CD4-positive, alpha-beta memory T cell (primary cell): ENCODE measurements at regions not wholly inside any gene's neighbourhood (a gene's known extent, or its start where the extent isn't known, plus 50 kb on each side); places are given as distances from the start of the nearest gene placed in this dataset.
A peak's percentile ranks its signal among the peaks of the same experiment; 100 is the strongest.

Experiments
- CTCF ChIA-PET: fragments of 350-600 bp; sonication (Branson Sonifier 250); formaldehyde crosslinking; loops from one replicate; lab custom pipeline; 2021; ENCODE audit warnings: inconsistent platforms; ENCODE audit not compliant: partially characterized antibody; lab: Charles Lee
- POLR2A ChIA-PET: fragments of 350-600 bp; sonication (Branson Sonifier 250); formaldehyde crosslinking; loops from one replicate; lab custom pipeline; 2021; ENCODE audit not compliant: partially characterized antibody; lab: Charles Lee
- DNase-seq, 5 donors: peaks; one replicate each; pipeline versions ENCODE4 v3.0.0 to v3.0.0-alpha.2; 2020 to 2022; ENCODE audit warnings: mixed read lengths in 1 of 5
- H3K27ac ChIP-seq: one replicate; pipeline ENCODE4 v1.7.0; 2013; ENCODE audit warnings: low read depth, low read length
- H3K27me3 ChIP-seq: 2 replicates; pipeline ENCODE4 v1.7.0; 2013; ENCODE audit warnings: mild to moderate bottlenecking, low read length, moderate library complexity; ENCODE audit not compliant: insufficient read depth
- H3K36me3 ChIP-seq: 2 replicates; pipeline ENCODE4 v1.7.0; 2013; ENCODE audit warnings: mild to moderate bottlenecking, low read length, moderate library complexity; ENCODE audit not compliant: insufficient read depth
- H3K4me1 ChIP-seq: 2 replicates; pipeline ENCODE4 v1.7.0; 2013; ENCODE audit warnings: mild to moderate bottlenecking, low read length, moderate library complexity; ENCODE audit not compliant: insufficient read depth
- H3K4me3 ChIP-seq, 2 donors: one replicate each; pipeline ENCODE4 v1.7.0; 2013; ENCODE audit warnings: low read length in 2 of 2, mild to moderate bottlenecking in 1 of 2
- H3K9me3 ChIP-seq, 2 donors: one replicate each; pipeline ENCODE4 v1.7.0; 2013; ENCODE audit warnings: low read length in 2 of 2, control low read depth in 1 of 2; ENCODE audit not compliant: control insufficient read depth in 1 of 2
- H3K27ac Mint-ChIP-seq, 7 donors: one replicate each; pipeline ENCODE4 v1.8.0; 2020 to 2021; ENCODE audit warnings: mixed read lengths in 7 of 7, mild to moderate bottlenecking in 6 of 7, inconsistent platforms in 3 of 7, moderate library complexity in 3 of 7
- H3K27me3 Mint-ChIP-seq, 2 donors: one replicate each; pipeline ENCODE4 v1.8.0; 2020 to 2021; ENCODE audit warnings: mixed read lengths in 2 of 2
- H3K36me3 Mint-ChIP-seq, 2 donors: one replicate each; pipeline ENCODE4 v1.8.0; 2020 to 2021; ENCODE audit warnings: mixed read lengths in 2 of 2, inconsistent platforms in 1 of 2, mild to moderate bottlenecking in 1 of 2
- H3K4me1 Mint-ChIP-seq, 4 donors: one replicate each; pipeline ENCODE4 v1.8.0; 2020 to 2021; ENCODE audit warnings: mixed read lengths in 4 of 4, mild to moderate bottlenecking in 1 of 4
- H3K4me3 Mint-ChIP-seq, 8 donors: one replicate each; pipeline ENCODE4 v1.8.0; 2020 to 2021; ENCODE audit warnings: mixed read lengths in 8 of 8, mild to moderate bottlenecking in 7 of 8, moderate library complexity in 6 of 8, inconsistent platforms in 3 of 8
- H3K9me3 Mint-ChIP-seq, 8 donors: one replicate each; pipeline ENCODE4 v1.8.0; 2020 to 2021; ENCODE audit warnings: mixed read lengths in 8 of 8, mild to moderate bottlenecking in 5 of 8, inconsistent platforms in 3 of 8, moderate library complexity in 1 of 8
- intact Hi-C: fragments of 100-400 bp; cut with micrococcal nuclease; formaldehyde crosslinking; loops from one replicate; pipeline ENCODE4 v1.15.1; 2023

DNA sequence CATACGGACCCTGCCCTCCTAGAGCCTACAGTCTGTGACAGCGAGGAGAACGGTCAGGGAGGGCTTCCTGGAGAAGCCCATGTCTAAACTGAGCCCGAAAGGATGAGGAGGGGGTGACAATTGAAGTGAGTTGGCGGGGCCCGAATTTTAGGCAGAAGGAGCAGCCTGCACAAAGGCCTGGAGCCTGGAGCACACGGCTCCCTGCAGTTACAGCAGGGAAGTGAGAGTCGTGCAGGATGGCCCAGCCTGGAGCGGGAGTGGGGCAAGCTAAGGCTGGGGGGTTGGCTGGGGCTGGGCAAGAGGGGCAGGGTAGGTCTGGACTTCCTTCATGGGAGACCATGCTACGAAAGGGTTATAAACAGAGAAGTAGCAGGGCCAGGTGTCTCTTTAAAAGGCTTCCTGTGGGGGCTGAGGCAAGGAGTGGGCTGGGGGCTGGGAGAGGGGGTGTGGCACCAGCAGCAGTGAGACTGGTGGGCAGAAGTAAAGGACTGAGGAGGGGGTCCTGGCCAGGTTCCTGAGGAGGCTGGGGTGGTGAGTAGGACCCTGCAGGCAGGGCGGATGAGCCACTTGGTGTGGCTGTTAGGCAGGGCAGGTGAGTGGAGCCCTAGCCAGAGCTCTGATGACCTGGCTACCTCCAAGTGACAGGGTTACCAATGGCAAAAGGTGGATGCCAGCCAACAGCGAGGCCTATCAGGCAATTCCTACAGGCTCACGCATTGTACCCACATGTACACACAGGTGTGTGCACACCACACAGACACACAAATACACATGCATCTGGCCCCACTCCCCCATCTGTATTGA is 119.2 kb downstream of the MRPL14 start:
- Histone ChIP-seq H3K27me3 (peaks cover 12% of the 10 kb centered on the region), H3K9me3 (no peaks in the 10 kb centered on the region), H3K27ac (no peak overlapping the region), H3K36me3 (no peaks in the 10 kb centered on the region), H3K4me3 (no peak overlapping the region), H3K4me1 (peaks cover 5% of the 10 kb centered on the region)
- ChIA-PET CTCF (no interaction called here), POLR2A (no interaction called here)
- peaks cover 0 to 1% (median 0%) of the 10 kb centered on the region in 4 donors for H3K4me1 Mint-ChIP-seq
- H3K27me3 Mint-ChIP-seq: peaks cover 20 to 31% of the 10 kb centered on the region in 2 donors
- H3K9me3 Mint-ChIP-seq: peaks cover 0 to 2% (median 0%) of the 10 kb centered on the region in 8 donors
- H3K4me3 Mint-ChIP-seq: no peak overlapping the region
- intact Hi-C loops: no loop called here
- DNase-seq: no peak
- no peak overlapping the region for H3K27ac Mint-ChIP-seq
- no peaks in the 10 kb centered on the region for H3K36me3 Mint-ChIP-seq

DNA sequence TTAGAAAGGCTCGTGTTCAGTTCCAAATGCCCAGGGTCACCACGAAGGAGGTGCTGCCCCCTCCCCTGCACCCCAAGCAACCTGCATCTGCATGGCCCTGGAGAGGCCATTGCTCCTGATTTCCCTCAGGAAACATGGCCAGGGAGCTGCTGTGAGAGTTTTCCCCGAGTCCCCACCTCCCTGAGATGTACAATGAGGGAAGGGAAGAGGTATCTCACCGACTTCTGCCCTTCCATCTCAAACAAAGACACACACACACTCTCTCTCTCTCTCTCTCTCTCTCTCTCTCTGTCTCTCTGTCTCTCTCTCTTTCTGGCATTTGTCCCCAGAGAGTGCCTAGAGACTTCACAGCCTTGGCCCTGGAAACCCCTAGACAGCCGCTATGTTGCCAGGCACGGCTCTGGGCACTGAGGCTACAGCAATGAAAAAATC is 120.4 kb downstream of the MRPL14 start:
- H3K9me3 ChIP-seq: no peaks in the 10 kb centered on the region
- intact Hi-C loops: no loop called here
- POLR2A ChIA-PET: no interaction called here
- peaks cover 15 to 32% of the 10 kb centered on the region in 2 donors for H3K27me3 Mint-ChIP-seq
- H3K27me3 ChIP-seq: peaks cover 14% of the 10 kb centered on the region
- H3K4me3 ChIP-seq: no peak overlapping the region
- H3K27ac ChIP-seq: no peak overlapping the region
- no peaks in the 10 kb centered on the region for H3K36me3 ChIP-seq
- H3K9me3 Mint-ChIP-seq: peaks cover 0 to under 1% (median 0%) of the 10 kb centered on the region in 8 donors
- DNase-seq: no peak
- H3K36me3 Mint-ChIP-seq: no peaks in the 10 kb centered on the region
- H3K4me3 Mint-ChIP-seq: no peak overlapping the region
- H3K4me1 Mint-ChIP-seq: peaks cover 0 to 1% (median 0%) of the 10 kb centered on the region in 4 donors
- H3K27ac Mint-ChIP-seq: no peak overlapping the region
- CTCF ChIA-PET: no interaction called here
- peaks cover 12% of the 10 kb centered on the region for H3K4me1 ChIP-seq

DNA sequence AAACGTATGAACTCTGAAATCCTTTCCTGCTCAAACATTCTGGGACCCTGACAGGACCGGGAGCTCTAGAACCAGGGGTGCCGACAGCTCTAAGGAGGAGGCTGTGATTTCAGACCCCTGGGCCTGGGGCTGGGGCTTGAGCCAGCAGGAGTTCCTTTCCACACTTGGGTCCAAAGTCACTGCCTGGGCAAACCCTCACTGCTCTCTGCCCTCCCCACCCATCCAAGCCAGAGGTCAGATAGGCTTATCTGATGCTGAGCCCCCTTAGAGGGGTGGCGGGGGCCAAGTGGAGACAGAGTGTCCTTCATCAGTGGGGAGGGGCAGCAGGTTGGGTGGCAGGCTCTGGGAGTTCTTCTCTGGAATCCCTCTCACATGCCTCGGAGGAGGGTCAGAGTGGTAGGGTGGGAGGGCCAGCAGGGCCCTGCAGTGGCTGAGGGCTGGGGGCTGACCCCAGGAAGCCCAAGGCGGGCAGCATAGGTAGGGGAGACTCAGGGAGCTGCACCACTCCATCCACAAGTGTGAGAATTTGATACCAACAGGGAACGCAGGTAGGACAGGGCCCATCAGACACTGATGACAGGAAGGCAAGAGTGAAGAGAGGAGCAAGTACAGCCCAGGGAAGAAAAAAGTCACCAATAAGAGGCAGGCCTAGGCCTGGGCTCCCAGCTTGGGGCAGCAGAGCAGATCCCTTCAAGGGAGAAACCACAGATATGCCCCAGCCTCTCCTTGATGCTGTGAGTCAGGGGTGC is 121.0 kb downstream of the MRPL14 start:
- POLR2A ChIA-PET: no interaction called here
- H3K9me3 ChIP-seq: no peaks in the 10 kb centered on the region
- H3K4me1 Mint-ChIP-seq: peaks cover 0 to 3% (median under 1%) of the 10 kb centered on the region in 4 donors
- H3K9me3 Mint-ChIP-seq: no peaks in the 10 kb centered on the region
- no peaks in the 10 kb centered on the region for H3K36me3 ChIP-seq
- CTCF ChIA-PET: no interaction called here
- intact Hi-C loops: no loop called here
- H3K27me3 ChIP-seq: peaks cover 17% of the 10 kb centered on the region
- peaks cover 12% of the 10 kb centered on the region for H3K4me1 ChIP-seq
- H3K4me3 ChIP-seq: no peak overlapping the region
- H3K4me3 Mint-ChIP-seq: no peak overlapping the region
- DNase-seq: no peak
- no peak overlapping the region for H3K27ac ChIP-seq
- no peaks in the 10 kb centered on the region for H3K36me3 Mint-ChIP-seq
- H3K27ac Mint-ChIP-seq: no peak overlapping the region
- H3K27me3 Mint-ChIP-seq: peaks cover 18 to 34% of the 10 kb centered on the region in 2 donors

DNA sequence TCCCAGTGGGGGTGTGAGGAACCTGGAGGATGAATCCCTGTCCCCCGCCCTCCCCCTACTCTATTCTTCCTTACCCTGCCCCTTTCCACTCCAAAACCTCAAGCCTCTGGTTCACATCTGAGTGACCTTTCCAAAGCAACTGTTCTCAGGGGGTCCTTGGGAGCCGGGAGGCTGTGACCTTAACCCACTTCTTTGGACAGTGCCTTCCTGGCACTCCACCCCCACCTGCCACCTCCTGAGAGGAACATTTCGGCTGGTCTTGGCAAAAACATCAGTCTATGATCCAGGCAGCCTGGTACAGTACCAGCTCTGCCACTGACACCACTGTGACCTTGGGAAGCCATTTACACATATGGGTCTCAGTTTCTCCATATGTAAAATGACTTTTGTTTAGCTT is 121.7 kb downstream of the MRPL14 start:
- CTCF ChIA-PET: no interaction called here
- Histone ChIP-seq H3K4me1 (peaks cover 12% of the 10 kb centered on the region), H3K9me3 (no peaks in the 10 kb centered on the region), H3K27ac (no peak overlapping the region), H3K36me3 (no peaks in the 10 kb centered on the region), H3K4me3 (no peak overlapping the region), H3K27me3 (peaks cover 20% of the 10 kb centered on the region)
- H3K27me3 Mint-ChIP-seq: peaks cover 18 to 37% of the 10 kb centered on the region in 2 donors
- H3K36me3 Mint-ChIP-seq: no peaks in the 10 kb centered on the region
- peak overlapping the region in 1 of 7 donors; percentile 50 for H3K27ac Mint-ChIP-seq
- H3K4me1 Mint-ChIP-seq: peaks cover 0 to 3% (median 1%) of the 10 kb centered on the region in 4 donors
- no peak for DNase-seq
- peak overlapping the region in 1 of 8 donors; percentile 32 for H3K4me3 Mint-ChIP-seq
- H3K9me3 Mint-ChIP-seq: no peaks in the 10 kb centered on the region
- POLR2A ChIA-PET: no interaction called here
- intact Hi-C loops: no loop called here

DNA sequence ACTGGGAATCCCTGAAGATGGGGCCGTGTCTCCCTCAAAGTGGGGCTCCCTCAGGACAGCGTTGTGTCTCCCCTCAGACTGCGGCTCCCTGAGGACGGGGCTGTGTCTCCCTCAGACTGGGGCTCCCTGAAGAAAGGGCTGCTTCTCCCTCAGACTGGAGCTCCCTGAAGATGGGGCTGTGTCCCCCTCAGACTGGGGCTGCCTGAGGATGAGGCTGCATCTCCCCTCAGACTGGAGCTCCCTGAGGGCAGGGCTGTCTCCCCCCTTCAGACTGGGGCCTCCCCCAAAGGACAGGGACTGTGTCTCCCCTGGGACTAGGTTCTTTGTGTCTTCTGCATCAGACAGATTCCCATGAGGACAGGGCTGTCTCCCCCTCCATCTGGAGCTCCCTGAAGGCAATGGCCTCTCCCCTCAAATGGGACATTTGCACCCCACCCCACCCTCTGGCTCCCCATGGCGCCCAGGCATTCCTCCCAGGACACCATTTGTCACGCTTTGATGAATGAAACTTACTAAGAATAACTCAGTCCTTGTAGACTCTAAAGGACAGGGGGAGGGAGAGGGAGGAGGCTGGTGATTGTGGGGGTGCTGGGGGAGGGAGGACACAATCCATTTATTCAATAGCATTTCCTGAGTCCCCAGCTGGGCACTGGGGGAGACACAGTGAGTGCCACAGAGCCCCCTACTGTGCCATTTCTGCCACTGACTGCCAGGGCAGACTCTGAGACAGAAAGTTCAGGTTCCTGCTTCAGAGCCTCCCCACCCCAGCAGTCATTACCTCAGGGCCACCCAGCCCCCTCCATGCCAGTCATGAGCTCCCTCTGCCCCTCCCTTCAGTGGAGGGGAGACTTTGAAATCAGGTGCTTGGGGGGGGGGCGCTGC is 122.4 kb downstream of the MRPL14 start:
- no peak for DNase-seq
- Mint-ChIP-seq H3K4me1 (peaks cover 0 to 5% (median 2%) of the 10 kb centered on the region in 4 donors), H3K27me3 (peaks cover 18 to 43% of the 10 kb centered on the region in 2 donors), H3K27ac (peak overlapping the region in 1 of 7 donors; percentile 50), H3K9me3 (no peaks in the 10 kb centered on the region), H3K36me3 (no peaks in the 10 kb centered on the region), H3K4me3 (peak overlapping the region in 1 of 8 donors; percentile 62)
- Histone ChIP-seq H3K9me3 (no peaks in the 10 kb centered on the region), H3K4me1 (peaks cover 12% of the 10 kb centered on the region), H3K27ac (no peak overlapping the region), H3K4me3 (no peak overlapping the region), H3K27me3 (peaks cover 20% of the 10 kb centered on the region), H3K36me3 (no peaks in the 10 kb centered on the region)
- POLR2A ChIA-PET: no interaction called here
- CTCF ChIA-PET: no interaction called here
- intact Hi-C loops: no loop called here

DNA sequence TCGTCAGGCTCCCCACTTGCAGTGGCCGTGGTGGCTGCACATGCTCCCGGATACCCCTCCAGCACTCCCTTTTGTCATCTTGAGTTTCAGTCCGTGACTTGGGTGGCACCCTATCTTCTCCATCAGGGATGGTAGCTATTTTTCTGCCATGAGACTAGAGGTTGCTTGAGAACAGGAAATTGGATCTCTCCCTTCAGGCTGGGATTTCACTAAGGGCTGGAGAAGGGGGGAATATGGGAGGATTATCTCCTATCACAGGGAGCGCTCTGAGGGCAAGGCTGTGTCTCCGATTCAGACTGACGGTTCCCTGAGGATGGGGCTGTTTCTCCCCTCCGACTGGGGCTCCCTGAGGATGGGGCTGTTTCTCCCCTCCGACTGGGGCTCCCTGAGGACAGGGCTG is 123.1 kb downstream of the MRPL14 start:
- no peak overlapping the region for H3K27ac Mint-ChIP-seq
- H3K4me1 Mint-ChIP-seq: peaks cover 0 to 5% (median 2%) of the 10 kb centered on the region in 4 donors
- H3K4me1 ChIP-seq: peaks cover 12% of the 10 kb centered on the region
- peaks cover 20% of the 10 kb centered on the region for H3K27me3 ChIP-seq
- CTCF ChIA-PET: interaction anchor here (1.0 kb wide), 1 partner anchor 235 kb away, joined by 3 read pairs; no protein-coding TSS in a partner anchor
- H3K27me3 Mint-ChIP-seq: peaks cover 22 to 45% of the 10 kb centered on the region in 2 donors
- H3K9me3 Mint-ChIP-seq: peaks cover 0 to 2% (median 0%) of the 10 kb centered on the region in 8 donors
- DNase-seq: no peak
- no peaks in the 10 kb centered on the region for H3K36me3 Mint-ChIP-seq
- H3K9me3 ChIP-seq: no peaks in the 10 kb centered on the region
- H3K4me3 Mint-ChIP-seq: peak overlapping the region in 4 of 8 donors; percentile 36 to 59 (median 48)
- no peak overlapping the region for H3K4me3 ChIP-seq
- no peak overlapping the region for H3K27ac ChIP-seq
- no peaks in the 10 kb centered on the region for H3K36me3 ChIP-seq
- intact Hi-C loops: no loop called here
- POLR2A ChIA-PET: no interaction called here
